H1 (cell line): ENCODE measurements at regions not wholly inside any gene's neighbourhood (a gene's known extent, or its start where the extent isn't known, plus 50 kb on each side); places are given as distances from the start of the nearest gene placed in this dataset.

ENCODE experiments used
- CHD2 ChIP-seq: IDR thresholded peaks from 2 replicates; pipeline ENCODE4 v1.6.1; 2012; ENCODE audit warnings: low read length, improper control_type of control experiment
- CHD7 ChIP-seq: fragments of 300-600 bp; sonication (generic); IDR thresholded peaks from 2 replicates; pipeline ENCODE4 v1.7.1; 2012; ENCODE audit warnings: low read length, moderate library complexity, mild to moderate bottlenecking, inconsistent platforms; ENCODE audit not compliant: insufficient replicate concordance
- E2F6 ChIP-seq: IDR thresholded peaks from 2 replicates; pipeline ENCODE4 v1.6.1; 2012; ENCODE audit warnings: inconsistent platforms
- EZH2 ChIP-seq: fragments of 200-600 bp; sonication (generic); IDR thresholded peaks from 2 replicates; pipeline ENCODE4 v1.7.1; 2012; ENCODE audit warnings: low read depth, mild to moderate bottlenecking, moderate library complexity, low read length, inconsistent platforms; ENCODE audit not compliant: severe bottlenecking
- NRF1 ChIP-seq: IDR thresholded peaks from 2 replicates; pipeline ENCODE4 v1.6.1; 2011; ENCODE audit warnings: mild to moderate bottlenecking, low read depth, low read length, improper control_type of control experiment
- RNF2 ChIP-seq: fragments of 200-900, 300-1000 bp; sonication (generic); IDR thresholded peaks from 2 replicates; pipeline ENCODE4 v1.7.1; 2016; ENCODE audit warnings: borderline replicate concordance, low read depth, mild to moderate bottlenecking, antibody characterized with exemption, low read length; ENCODE audit not compliant: poor library complexity, severe bottlenecking; ENCODE audit errors: missing control alignments
- RXRA ChIP-seq: IDR thresholded peaks from 2 replicates; pipeline ENCODE4 v1.6.1; 2011; ENCODE audit warnings: low read depth, mild to moderate bottlenecking, low read length, moderate library complexity; ENCODE audit not compliant: insufficient read depth
- ZNF274 ChIP-seq: IDR thresholded peaks from 2 replicates; pipeline ENCODE4 v1.7.0; 2012; ENCODE audit warnings: low read length, borderline replicate concordance; ENCODE audit errors: extremely low read depth

- TF ChIP-seq CHD7 (no peak), NRF1 (no peak), CHD2 (no peak), ZNF274 (no peak), RXRA (no peak), RNF2 (no peak), E2F6 (no peak), EZH2 (no peak)
Observed at GRCh38 chr4:138052806-138053632, 189.1 kb downstream of the SLC7A11 start (continued).
